ENCODE measurements at regions not wholly inside any gene's neighbourhood (a gene's known extent, or its start where the extent isn't known, plus 50 kb on each side); places are given as distances from the start of the nearest gene placed in this dataset.

DNA sequence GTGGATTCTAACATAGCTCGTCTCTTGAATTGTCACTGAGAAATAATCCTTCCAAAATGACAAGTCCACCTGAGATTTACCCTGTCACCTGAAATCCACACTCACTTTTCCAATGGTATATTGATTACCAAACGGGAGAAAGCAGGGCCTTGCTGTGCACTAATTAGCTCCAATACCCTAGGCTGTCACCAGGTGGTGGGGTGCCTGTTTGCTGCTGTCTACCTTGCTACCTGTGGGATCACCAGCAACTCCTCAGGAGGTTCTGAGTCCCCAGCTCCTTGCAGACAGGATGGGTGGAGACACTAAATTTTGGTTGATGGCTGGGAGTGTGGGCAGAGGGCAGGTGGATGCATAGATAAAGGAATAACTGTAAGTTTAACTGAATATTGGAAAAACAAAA lies 237.2 kb upstream of the ZNF32 start:
- Histone ChIP-seq H3K27ac (no peak overlapping the region), H3K27me3 (replicated peaks) (no peaks in the 10 kb centered on the region), H3K4me3 (ENCODE audit: low read depth, low read length) (no peak overlapping the region), H3K36me3 (replicated peaks) (no peaks in the 10 kb centered on the region)
- in situ Hi-C loops (cut with HindIII; ENCODE audit: low pct_ligation_motif_present, low sequenced_read_pairs): no loop called here
- TF ChIP-seq, protein P1, sequence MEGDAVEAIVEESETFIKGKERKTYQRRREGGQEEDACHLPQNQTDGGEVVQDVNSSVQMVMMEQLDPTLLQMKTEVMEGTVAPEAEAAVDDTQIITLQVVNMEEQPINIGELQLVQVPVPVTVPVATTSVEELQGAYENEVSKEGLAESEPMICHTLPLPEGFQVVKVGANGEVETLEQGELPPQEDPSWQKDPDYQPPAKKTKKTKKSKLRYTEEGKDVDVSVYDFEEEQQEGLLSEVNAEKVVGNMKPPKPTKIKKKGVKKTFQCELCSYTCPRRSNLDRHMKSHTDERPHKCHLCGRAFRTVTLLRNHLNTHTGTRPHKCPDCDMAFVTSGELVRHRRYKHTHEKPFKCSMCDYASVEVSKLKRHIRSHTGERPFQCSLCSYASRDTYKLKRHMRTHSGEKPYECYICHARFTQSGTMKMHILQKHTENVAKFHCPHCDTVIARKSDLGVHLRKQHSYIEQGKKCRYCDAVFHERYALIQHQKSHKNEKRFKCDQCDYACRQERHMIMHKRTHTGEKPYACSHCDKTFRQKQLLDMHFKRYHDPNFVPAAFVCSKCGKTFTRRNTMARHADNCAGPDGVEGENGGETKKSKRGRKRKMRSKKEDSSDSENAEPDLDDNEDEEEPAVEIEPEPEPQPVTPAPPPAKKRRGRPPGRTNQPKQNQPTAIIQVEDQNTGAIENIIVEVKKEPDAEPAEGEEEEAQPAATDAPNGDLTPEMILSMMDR (IDR thresholded peaks at IDR 0.05; ENCODE audit: low read depth, low read length, missing control alignments): peak; percentile 11
- DNase-seq: no peak

DNA sequence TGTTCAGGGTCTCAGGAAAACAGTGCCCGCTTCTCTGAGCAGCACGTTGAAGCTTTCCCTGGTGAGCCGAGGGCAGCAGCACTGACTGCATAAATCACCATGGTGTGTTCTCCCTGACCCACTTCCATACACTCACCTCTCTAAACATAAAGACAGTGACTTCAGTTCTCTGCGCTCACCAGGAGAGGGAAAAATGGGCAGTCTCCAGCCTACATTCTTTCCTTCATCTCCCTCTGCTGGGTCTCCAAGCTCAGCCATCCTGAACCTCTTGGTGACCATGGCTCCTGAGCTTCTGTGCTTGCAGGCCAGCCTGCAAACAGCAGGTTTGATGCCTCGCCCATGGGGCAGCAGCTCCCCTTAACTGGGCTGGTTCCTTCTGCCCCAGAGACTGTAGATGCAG lies 236.6 kb upstream of the ZNF32 start:
- Histone ChIP-seq H3K27ac (no peak overlapping the region), H3K27me3 (replicated peaks) (no peaks in the 10 kb centered on the region), H3K4me3 (ENCODE audit: low read depth, low read length) (no peak overlapping the region), H3K36me3 (replicated peaks) (no peaks in the 10 kb centered on the region)
- no peak for DNase-seq
- TF ChIP-seq, protein P1 (IDR thresholded peaks at IDR 0.05; ENCODE audit: low read depth, low read length, missing control alignments): peak; percentile 62
- in situ Hi-C loops (cut with HindIII; ENCODE audit: low pct_ligation_motif_present, low sequenced_read_pairs): no loop called here

DNA sequence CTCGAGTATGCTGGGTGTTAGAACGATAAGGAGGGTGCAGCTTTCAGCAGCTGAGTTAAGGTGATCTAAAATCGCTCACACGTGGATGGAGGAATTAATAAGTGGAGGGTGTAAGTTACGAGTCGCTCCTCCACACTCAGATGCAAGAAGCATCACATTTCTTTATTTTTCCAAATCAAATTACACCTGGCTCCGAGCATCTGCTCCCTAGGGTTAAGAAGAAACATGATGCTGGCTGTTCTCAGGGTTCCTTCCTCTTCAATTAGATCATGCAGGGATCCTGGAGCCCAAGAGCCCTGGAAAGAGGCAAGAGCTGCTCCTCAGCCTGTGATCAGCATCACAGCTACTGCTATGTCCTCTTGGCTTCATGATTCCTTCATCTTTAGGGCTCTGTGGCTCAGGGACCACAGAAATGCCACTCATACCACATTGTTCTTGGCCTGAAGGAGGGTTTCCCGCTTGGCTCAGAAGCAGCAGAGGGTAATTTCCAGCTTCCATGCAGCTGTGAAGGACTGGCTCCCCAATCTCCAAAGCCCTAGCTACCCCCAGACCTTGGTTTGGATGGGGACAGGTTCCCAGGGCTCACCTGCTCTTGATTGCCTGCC lies 235.9 kb upstream of the ZNF32 start:
- in situ Hi-C loops (cut with HindIII; ENCODE audit: low pct_ligation_motif_present, low sequenced_read_pairs): no loop called here
- H3K27me3 ChIP-seq (replicated peaks): no peaks in the 10 kb centered on the region
- no peak for DNase-seq
- TF ChIP-seq, protein P1 (IDR thresholded peaks at IDR 0.05; ENCODE audit: low read depth, low read length, missing control alignments): no peak
- H3K27ac ChIP-seq: no peak overlapping the region
- H3K4me3 ChIP-seq (ENCODE audit: low read depth, low read length): no peak overlapping the region
- H3K36me3 ChIP-seq (replicated peaks): no peaks in the 10 kb centered on the region

DNA sequence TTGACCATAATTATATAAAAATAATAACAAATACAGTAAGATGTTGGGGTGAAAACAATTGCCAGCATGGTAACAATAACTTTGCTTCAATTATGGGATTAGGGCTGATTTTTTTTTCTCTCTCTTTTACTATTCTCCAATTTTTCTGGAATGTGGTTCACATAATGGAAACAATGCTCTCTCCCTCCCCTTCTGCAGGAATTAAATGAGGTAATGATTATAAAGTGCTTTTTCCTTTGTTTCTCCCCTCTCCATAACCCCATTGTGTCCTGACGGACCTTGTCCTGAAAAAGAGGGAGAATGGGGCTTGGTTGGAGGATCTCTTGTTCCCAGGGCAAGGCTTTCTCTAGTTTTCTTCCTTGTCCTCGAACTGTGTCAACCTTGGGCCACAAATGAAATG lies 234.0 kb upstream of the ZNF32 start:
- Histone ChIP-seq H3K36me3 (replicated peaks) (no peaks in the 10 kb centered on the region), H3K4me3 (ENCODE audit: low read depth, low read length) (no peak overlapping the region), H3K27me3 (replicated peaks) (no peaks in the 10 kb centered on the region), H3K27ac (no peak overlapping the region)
- in situ Hi-C loops (cut with HindIII; ENCODE audit: low pct_ligation_motif_present, low sequenced_read_pairs): no loop called here
- DNase-seq: no peak
- TF ChIP-seq, protein P1 (IDR thresholded peaks at IDR 0.05; ENCODE audit: low read depth, low read length, missing control alignments): no peak

DNA sequence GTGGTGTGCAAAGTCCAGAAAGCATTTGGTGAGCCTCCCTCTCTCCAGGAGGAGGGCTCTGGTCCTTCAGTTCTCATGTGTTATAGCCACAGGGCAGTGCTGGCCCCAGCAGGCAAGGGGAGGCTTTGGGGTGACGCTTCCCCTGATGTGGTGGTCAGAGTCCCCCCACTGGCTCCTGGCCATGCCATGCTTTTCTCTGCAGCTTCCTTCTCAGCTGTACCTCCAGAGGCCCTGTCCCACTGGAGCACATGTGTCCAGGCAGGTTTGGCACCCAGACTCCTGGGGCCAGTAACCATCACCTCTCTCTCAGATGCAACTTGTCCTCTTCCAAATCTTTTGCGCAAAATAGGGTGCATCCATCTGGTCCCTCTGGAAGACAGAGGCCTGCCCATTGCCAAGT lies 233.0 kb upstream of the ZNF32 start:
- Histone ChIP-seq H3K36me3 (replicated peaks) (no peaks in the 10 kb centered on the region), H3K4me3 (ENCODE audit: low read depth, low read length) (no peak overlapping the region), H3K27me3 (replicated peaks) (no peaks in the 10 kb centered on the region), H3K27ac (no peak overlapping the region)
- TF ChIP-seq, protein P1 (IDR thresholded peaks at IDR 0.05; ENCODE audit: low read depth, low read length, missing control alignments): no peak
- DNase-seq: no peak
- in situ Hi-C loops (cut with HindIII; ENCODE audit: low pct_ligation_motif_present, low sequenced_read_pairs): no loop called here

DNA sequence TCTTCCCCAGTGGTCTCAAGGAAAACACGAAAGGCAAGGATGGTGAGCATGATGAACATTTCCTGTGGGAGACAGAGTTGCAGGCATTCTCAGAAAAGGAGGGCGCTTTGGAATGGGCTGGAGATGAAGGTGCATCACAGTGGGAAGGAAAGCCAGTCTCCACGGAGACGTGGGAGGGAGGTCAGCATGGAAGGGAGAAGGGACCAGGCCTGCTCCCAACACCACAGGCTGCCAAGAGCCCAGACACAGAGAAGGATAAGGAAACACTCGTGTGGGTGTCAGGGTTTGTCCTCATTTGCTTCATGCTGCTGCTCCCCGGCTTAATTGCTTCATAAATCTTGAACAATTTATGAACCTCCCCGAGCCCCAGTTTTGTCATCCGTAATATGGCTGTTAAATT lies 231.5 kb upstream of the ZNF32 start:
- Histone ChIP-seq H3K27me3 (replicated peaks) (no peaks in the 10 kb centered on the region), H3K27ac (no peak overlapping the region), H3K4me3 (ENCODE audit: low read depth, low read length) (no peak overlapping the region), H3K36me3 (replicated peaks) (no peaks in the 10 kb centered on the region)
- TF ChIP-seq, protein P1 (IDR thresholded peaks at IDR 0.05; ENCODE audit: low read depth, low read length, missing control alignments): no peak
- in situ Hi-C loops (cut with HindIII; ENCODE audit: low pct_ligation_motif_present, low sequenced_read_pairs): no loop called here
- no peak for DNase-seq

Measured in brain microvascular endothelial cell (primary cell).